Gastroesophageal sphincter (tissue), 4 donors: ENCODE measurements at regions not wholly inside any gene's neighbourhood (a gene's known extent, or its start where the extent isn't known, plus 50 kb on each side); places are given as distances from the start of the nearest gene placed in this dataset.

ENCODE experiments used
- ATAC-seq: fragments of 150-250 bp; one replicate; pipeline ENCODE4 v1.9.1; 2016; ENCODE audit warnings: mild to moderate bottlenecking, moderate library complexity
- H3K27ac ChIP-seq, 4 donors: fragments of 200-600 bp; sonication (generic) in 3 of 4; 1 replicate in 3 of 4; 2 replicates in 1 of 4; pipeline ENCODE4 v1.5.1; 2016 to 2019
- H3K27me3 ChIP-seq: fragments of 200-600 bp; sonication (generic); one replicate; pipeline ENCODE4 v1.5.1; 2019
- H3K36me3 ChIP-seq, 2 donors: fragments of 200-600 bp; sonication (generic); one replicate each; pipeline ENCODE4 v1.5.1; 2019; ENCODE audit warnings: control low read depth in 1 of 2
- H3K4me1 ChIP-seq, 3 donors: fragments of 200-600 bp; sonication (generic); 1 replicate in 2 of 3; 2 replicates in 1 of 3; pipeline ENCODE4 v1.5.1; 2016 to 2019; ENCODE audit warnings: control low read depth in 2 of 3
- H3K4me3 ChIP-seq, 2 donors: fragments of 200-600 bp; sonication (generic); one replicate each; pipeline ENCODE4 v1.5.1; 2019; ENCODE audit warnings: mild to moderate bottlenecking in 1 of 2, moderate library complexity in 1 of 2
- H3K9me3 ChIP-seq, 3 donors: fragments of 200-600 bp; sonication (generic); one replicate each; pipeline ENCODE4 v1.5.1; 2017 to 2019; ENCODE audit warnings: control low read depth in 2 of 3
- CTCF ChIP-seq, 4 experiments: fragments of 200-600 bp in 2 of 4; fragments of 450-650 bp in 2 of 4; sonication (generic) in 1 of 4; IDR thresholded peaks; one replicate each; pipeline ENCODE4 v1.5.1; 2017 to 2019; ENCODE audit warnings: antibody characterized with exemption in 4 of 4, mild to moderate bottlenecking in 2 of 4, moderate library complexity in 2 of 4
- EP300 ChIP-seq: sonication (generic); formaldehyde crosslinking; IDR thresholded peaks from one replicate; pipeline ENCODE4 v1.6.1; 2017; ENCODE audit warnings: antibody characterized with exemption, mild to moderate bottlenecking
- POLR2A ChIP-seq, 2 donors: fragments of 450-650 bp; IDR thresholded peaks; one replicate each; pipeline ENCODE4 v1.6.1; 2017; ENCODE audit warnings: antibody characterized with exemption in 2 of 2, mild to moderate bottlenecking in 2 of 2, moderate library complexity in 1 of 2
- POLR2AphosphoS5 ChIP-seq: sonication (generic); formaldehyde crosslinking; IDR thresholded peaks from one replicate; pipeline ENCODE4 v1.6.1; 2017; ENCODE audit warnings: antibody characterized with exemption
- WGBS, 2 donors: methylation state at CpG; one replicate each; pipeline ENCODE4 v1.1.5; 2018; ENCODE audit warnings: low coverage in 1 of 2; 5-methylcytosine and 5-hydroxymethylcytosine counted together

GRCh38 chr4:114495471-114495928 is 103.1 kb upstream of the UGT8 start:
- no peaks in the 10 kb centered on the region for H3K36me3 ChIP-seq
- 21 to 79% methylated on average over 7 of the region's 8 CpGs for WGBS, 2 donors
- H3K4me3 ChIP-seq = no peak overlapping the region
- H3K27ac ChIP-seq = no peak overlapping the region
- TF ChIP-seq POLR2AphosphoS5 = no peak
- no peak for TF ChIP-seq CTCF (IDR thresholded peaks at IDR 0.05)
- no peak for TF ChIP-seq EP300
- no peak for TF ChIP-seq POLR2A (IDR thresholded peaks at IDR 0.05)
- ATAC-seq = no peak
- no peaks in the 10 kb centered on the region for H3K27me3 ChIP-seq
- no peaks in the 10 kb centered on the region for H3K4me1 ChIP-seq
- no peaks in the 10 kb centered on the region for H3K9me3 ChIP-seq

- H3K36me3 ChIP-seq = no peaks in the 10 kb centered on the region
- ATAC-seq = no peak
- H3K27me3 ChIP-seq = no peaks in the 10 kb centered on the region
- H3K4me3 ChIP-seq = no peak overlapping the region
- H3K9me3 ChIP-seq = no peaks in the 10 kb centered on the region
- no peaks in the 10 kb centered on the region for H3K4me1 ChIP-seq
- H3K27ac ChIP-seq = no peak overlapping the region
- TF ChIP-seq CTCF (IDR thresholded peaks at IDR 0.05) (no peak), POLR2AphosphoS5 (no peak), EP300 (no peak), POLR2A (IDR thresholded peaks at IDR 0.05) (no peak)
Measured at GRCh38 chr4:114497116-114497515, 101.5 kb upstream of the UGT8 start.

GRCh38 chr4:114509340-114509739 is 89.3 kb upstream of the UGT8 start:
- H3K4me1 ChIP-seq = no peaks in the 10 kb centered on the region
- no peak overlapping the region for H3K27ac ChIP-seq
- H3K9me3 ChIP-seq = no peaks in the 10 kb centered on the region
- no peaks in the 10 kb centered on the region for H3K27me3 ChIP-seq
- ATAC-seq = no peak
- no peak for TF ChIP-seq CTCF (IDR thresholded peaks at IDR 0.05)
- no peak for TF ChIP-seq EP300
- no peak for TF ChIP-seq POLR2AphosphoS5
- no peak for TF ChIP-seq POLR2A (IDR thresholded peaks at IDR 0.05)
- H3K4me3 ChIP-seq = no peak overlapping the region
- H3K36me3 ChIP-seq = no peaks in the 10 kb centered on the region

- 81% methylated on average over 3 of the region's 3 CpGs; no CpG with 5 or more reads in 1 of the 2 donors for WGBS, 2 donors
- Histone ChIP-seq H3K9me3 (no peaks in the 10 kb centered on the region), H3K4me3 (no peak overlapping the region), H3K4me1 (no peaks in the 10 kb centered on the region), H3K36me3 (no peaks in the 10 kb centered on the region), H3K27me3 (no peaks in the 10 kb centered on the region), H3K27ac (no peak overlapping the region)
- TF ChIP-seq POLR2AphosphoS5 (no peak), CTCF (IDR thresholded peaks at IDR 0.05) (no peak), POLR2A (IDR thresholded peaks at IDR 0.05) (no peak), EP300 (no peak)
- no peak for ATAC-seq
Measured at GRCh38 chr4:114512595-114513295, 85.9 kb upstream of the UGT8 start.

GRCh38 chr4:114519368-114519767 is 79.2 kb upstream of the UGT8 start:
- Histone ChIP-seq H3K27me3 (no peaks in the 10 kb centered on the region), H3K9me3 (no peaks in the 10 kb centered on the region), H3K4me1 (no peaks in the 10 kb centered on the region), H3K36me3 (no peaks in the 10 kb centered on the region), H3K4me3 (no peak overlapping the region), H3K27ac (no peak overlapping the region)
- WGBS, 2 donors = 32 to 49% methylated on average over 2 of the region's 2 CpGs
- ATAC-seq = no peak
- TF ChIP-seq CTCF (IDR thresholded peaks at IDR 0.05) (no peak), POLR2AphosphoS5 (no peak), EP300 (no peak), POLR2A (IDR thresholded peaks at IDR 0.05) (no peak)
